ENCODE measurements at regions not wholly inside any gene's neighbourhood (a gene's known extent, or its start where the extent isn't known, plus 50 kb on each side); places are given as distances from the start of the nearest gene placed in this dataset.

- Histone ChIP-seq H2BK5ac (ENCODE audit: low read depth, low read length) (no peak overlapping the region), H3K4ac (replicated peaks; ENCODE audit: insufficient read length, low read depth, low read length) (no peak overlapping the region), H2BK20ac (ENCODE audit: low read length) (no peak overlapping the region), H3K36me3 (ENCODE audit: control insufficient read depth in 2 of 4, insufficient read depth in 4 of 4, low read length in 3 of 4) (no peaks in the 10 kb centered on the region), H2AFZ (ENCODE audit: low read length) (no peak overlapping the region), H3K79me2 (ENCODE audit: control insufficient read depth in 1 of 2, insufficient read depth in 2 of 2, low read length in 2 of 2) (no peaks in the 10 kb centered on the region), H3K4me1 (replicated peaks in 1 of 4; ENCODE audit: control insufficient read depth in 3 of 4, insufficient read depth in 4 of 4, low read length in 3 of 4) (peaks cover 0 to 8% (median 5%) of the 10 kb centered on the region in 4 experiments; a peak in 4 of 7 replicates), H3K23ac (ENCODE audit: insufficient read length) (no peak overlapping the region), H2BK12ac (ENCODE audit: low read depth, low read length) (no peak overlapping the region), H2AK5ac (ENCODE audit: low read depth, low read length) (no peak overlapping the region), H3K18ac (ENCODE audit: extremely low read depth, low read length) (no peak overlapping the region), H3K79me1 (ENCODE audit: low read depth, low read length) (no peaks in the 10 kb centered on the region), H2BK120ac (replicated peaks; ENCODE audit: low read depth, low read length) (no peak overlapping the region), H3K9me3 (ENCODE audit: insufficient read depth in 2 of 2, low read depth in 1 of 2, low read length in 1 of 2) (no peaks in the 10 kb centered on the region), H4K5ac (ENCODE audit: insufficient read length, low read depth, low read length) (no peak overlapping the region), H3K23me2 (ENCODE audit: low read depth, low read length) (no peaks in the 10 kb centered on the region), H4K91ac (replicated peaks; ENCODE audit: insufficient read length, low read length) (no peak overlapping the region), H3K27ac (ENCODE audit: low read depth, low read length) (no peak overlapping the region), H3K56ac (replicated peaks; ENCODE audit: insufficient read length, low read depth, low read length) (no peak overlapping the region), H4K8ac (ENCODE audit: extremely low read depth, insufficient read depth, low read length) (no peak overlapping the region), H3K9ac (replicated peaks in 1 of 4; ENCODE audit: extremely low read depth in 1 of 4, low read depth in 3 of 4, low read length in 3 of 4) (no peak overlapping the region), H3K27me3 (replicated peaks in 1 of 4; ENCODE audit: control insufficient read depth in 3 of 4, extremely low read depth in 1 of 4, insufficient read depth in 3 of 4, low read length in 3 of 4) (no peaks in the 10 kb centered on the region), H3K14ac (ENCODE audit: insufficient read length) (no peak overlapping the region), H4K20me1 (replicated peaks in 1 of 2; ENCODE audit: control insufficient read depth in 1 of 2, insufficient read depth in 2 of 2, low read length in 2 of 2) (no peaks in the 10 kb centered on the region), H3K4me2 (ENCODE audit: insufficient read depth in 1 of 2, low read depth in 2 of 2, low read length in 2 of 2) (no peak overlapping the region), H2BK15ac (ENCODE audit: low read length) (no peak overlapping the region), H3K4me3 (ENCODE audit: extremely low read depth in 1 of 4, insufficient read depth in 2 of 4, low read depth in 3 of 4, low read length in 4 of 4) (no peak overlapping the region)
- POLR2A ChIA-PET (ENCODE audit: partially characterized antibody): no interaction called here
- FAIRE-seq (no peak), DNase-seq (ENCODE audit: low read depth in 1 of 2, low spot score in 2 of 2) (no peak)
- WGBS, 2 experiments (ENCODE audit: extremely low coverage in 1 of 2, insufficient coverage in 1 of 2, insufficient read length in 1 of 2, insufficient replicate concordance in 2 of 2, low coverage in 1 of 2, low lambda C conversion rate in 2 of 2, missing lambda C conversion rate in 1 of 2): 84% methylated on average over 3 of the region's 3 CpGs; no CpG with 5 or more reads in 1 of the 2 experiments
- CTCF ChIA-PET (ENCODE audit: partially characterized antibody): no interaction called here
- TF ChIP-seq CBX5 (IDR thresholded peaks at IDR 0.05; ENCODE audit: low read depth, low read length): no peak
Measured at GRCh38 chr5:123819386-123819785, 307.4 kb downstream of the CSNK1G3 start.

All from H1 (cell line).